Liver (tissue), 3 donors: ENCODE measurements at regions not wholly inside any gene's neighbourhood (a gene's known extent, or its start where the extent isn't known, plus 50 kb on each side); places are given as distances from the start of the nearest gene placed in this dataset.

Experiments used
- FOXA1 ChIP-seq: IDR thresholded peaks from 2 replicates; pipeline ENCODE4 v1.6.1; 2016; ENCODE audit warnings: antibody characterized with exemption
- HNF4G ChIP-seq: IDR thresholded peaks from 2 replicates; pipeline ENCODE4 v1.6.1; 2016; ENCODE audit warnings: antibody characterized with exemption
- JUND ChIP-seq, 2 donors: IDR thresholded peaks; 2 replicates each; pipeline ENCODE4 v1.6.1; 2016; ENCODE audit warnings: antibody characterized with exemption in 2 of 2
- RAD21 ChIP-seq, 2 donors: IDR thresholded peaks; 2 replicates each; pipeline ENCODE4 v1.6.1; 2016; ENCODE audit warnings: antibody characterized with exemption in 2 of 2, mild to moderate bottlenecking in 2 of 2
- SP1 ChIP-seq: IDR thresholded peaks from 2 replicates; pipeline ENCODE4 v1.6.1; 2018; ENCODE audit warnings: antibody characterized with exemption, mild to moderate bottlenecking
- TAF1 ChIP-seq: conservative IDR thresholded peaks from 2 replicates; pipeline ENCODE4 v1.6.1; 2016; ENCODE audit warnings: antibody characterized with exemption, mild to moderate bottlenecking
- YY1 ChIP-seq: IDR thresholded peaks from 2 replicates; pipeline ENCODE4 v1.6.1; 2016; ENCODE audit warnings: antibody characterized with exemption, mild to moderate bottlenecking
- TF ChIP-seq, protein P1 (sequence below): fragments of 150-350 bp; IDR thresholded peaks from 2 replicates; pipeline ENCODE4 v1.5.1; 2017; ENCODE audit warnings: improper control_type of control experiment, low read depth, low read length; ENCODE audit not compliant: missing input control
- TF ChIP-seq, protein P2 (sequence below): IDR thresholded peaks from 2 replicates; pipeline ENCODE4 v1.6.1; 2016; ENCODE audit warnings: antibody characterized with exemption
- TF ChIP-seq, protein P3 (sequence below): IDR thresholded peaks from 2 replicates; pipeline ENCODE4 v1.6.1; 2016; ENCODE audit warnings: antibody characterized with exemption
- TF ChIP-seq, protein P4 (sequence below): IDR thresholded peaks from 2 replicates; pipeline ENCODE4 v1.6.1; 2016; ENCODE audit warnings: antibody characterized with exemption, mild to moderate bottlenecking
- donor health status: healthy.
- donor health status: healthy.

DNA sequence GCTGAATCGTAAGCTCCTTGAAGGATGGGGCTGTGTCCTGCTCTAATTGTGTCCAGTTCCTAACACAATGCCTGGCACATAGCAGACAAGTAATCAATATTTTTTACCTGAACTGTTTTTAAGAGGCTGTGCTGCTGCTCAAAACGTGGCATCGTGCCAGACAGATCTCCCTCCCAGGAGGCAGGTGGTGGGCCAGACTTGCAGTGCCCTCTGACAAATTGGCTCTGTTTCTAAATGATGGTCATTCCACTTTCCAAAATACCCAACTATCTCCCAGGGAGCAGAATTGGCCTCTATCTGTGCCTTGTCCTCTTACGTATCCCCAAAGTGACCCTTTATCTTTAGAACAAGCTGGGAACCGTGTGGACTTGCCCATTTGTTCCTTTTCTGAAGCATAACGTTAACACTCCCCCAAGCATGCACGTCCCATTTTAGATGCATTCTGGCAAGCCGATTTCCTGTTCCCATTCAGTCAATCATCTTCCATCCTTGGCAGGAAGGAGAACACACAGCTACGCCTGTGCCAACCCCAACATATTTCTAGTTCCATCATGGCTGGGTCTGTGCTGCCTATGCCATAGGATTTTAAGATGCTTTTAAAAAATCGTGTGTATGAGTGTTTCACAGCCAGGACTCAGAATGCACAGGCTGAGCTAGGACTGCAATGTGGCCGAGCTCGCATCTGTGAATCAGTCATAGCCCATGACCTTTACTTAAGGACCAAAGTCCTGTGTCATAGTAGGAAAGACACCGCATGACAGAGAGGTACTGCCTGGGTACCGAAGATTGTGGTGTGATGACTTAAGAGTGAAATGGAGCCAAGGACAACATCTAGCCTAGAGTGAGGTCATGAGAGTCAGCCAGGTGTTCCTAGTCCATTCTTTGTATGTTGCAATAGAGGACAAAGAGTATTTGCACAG, 408.6 kb downstream of the PRDM2 start:
- TF ChIP-seq, protein P1, sequence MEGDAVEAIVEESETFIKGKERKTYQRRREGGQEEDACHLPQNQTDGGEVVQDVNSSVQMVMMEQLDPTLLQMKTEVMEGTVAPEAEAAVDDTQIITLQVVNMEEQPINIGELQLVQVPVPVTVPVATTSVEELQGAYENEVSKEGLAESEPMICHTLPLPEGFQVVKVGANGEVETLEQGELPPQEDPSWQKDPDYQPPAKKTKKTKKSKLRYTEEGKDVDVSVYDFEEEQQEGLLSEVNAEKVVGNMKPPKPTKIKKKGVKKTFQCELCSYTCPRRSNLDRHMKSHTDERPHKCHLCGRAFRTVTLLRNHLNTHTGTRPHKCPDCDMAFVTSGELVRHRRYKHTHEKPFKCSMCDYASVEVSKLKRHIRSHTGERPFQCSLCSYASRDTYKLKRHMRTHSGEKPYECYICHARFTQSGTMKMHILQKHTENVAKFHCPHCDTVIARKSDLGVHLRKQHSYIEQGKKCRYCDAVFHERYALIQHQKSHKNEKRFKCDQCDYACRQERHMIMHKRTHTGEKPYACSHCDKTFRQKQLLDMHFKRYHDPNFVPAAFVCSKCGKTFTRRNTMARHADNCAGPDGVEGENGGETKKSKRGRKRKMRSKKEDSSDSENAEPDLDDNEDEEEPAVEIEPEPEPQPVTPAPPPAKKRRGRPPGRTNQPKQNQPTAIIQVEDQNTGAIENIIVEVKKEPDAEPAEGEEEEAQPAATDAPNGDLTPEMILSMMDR: no peak
- TF ChIP-seq, protein P2, sequence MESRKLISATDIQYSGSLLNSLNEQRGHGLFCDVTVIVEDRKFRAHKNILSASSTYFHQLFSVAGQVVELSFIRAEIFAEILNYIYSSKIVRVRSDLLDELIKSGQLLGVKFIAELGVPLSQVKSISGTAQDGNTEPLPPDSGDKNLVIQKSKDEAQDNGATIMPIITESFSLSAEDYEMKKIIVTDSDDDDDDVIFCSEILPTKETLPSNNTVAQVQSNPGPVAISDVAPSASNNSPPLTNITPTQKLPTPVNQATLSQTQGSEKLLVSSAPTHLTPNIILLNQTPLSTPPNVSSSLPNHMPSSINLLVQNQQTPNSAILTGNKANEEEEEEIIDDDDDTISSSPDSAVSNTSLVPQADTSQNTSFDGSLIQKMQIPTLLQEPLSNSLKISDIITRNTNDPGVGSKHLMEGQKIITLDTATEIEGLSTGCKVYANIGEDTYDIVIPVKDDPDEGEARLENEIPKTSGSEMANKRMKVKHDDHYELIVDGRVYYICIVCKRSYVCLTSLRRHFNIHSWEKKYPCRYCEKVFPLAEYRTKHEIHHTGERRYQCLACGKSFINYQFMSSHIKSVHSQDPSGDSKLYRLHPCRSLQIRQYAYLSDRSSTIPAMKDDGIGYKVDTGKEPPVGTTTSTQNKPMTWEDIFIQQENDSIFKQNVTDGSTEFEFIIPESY: no peak
- TF ChIP-seq, protein P3, sequence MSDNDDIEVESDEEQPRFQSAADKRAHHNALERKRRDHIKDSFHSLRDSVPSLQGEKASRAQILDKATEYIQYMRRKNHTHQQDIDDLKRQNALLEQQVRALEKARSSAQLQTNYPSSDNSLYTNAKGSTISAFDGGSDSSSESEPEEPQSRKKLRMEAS: no peak
- TF ChIP-seq YY1: no peak
- TF ChIP-seq RAD21 (IDR thresholded peaks at IDR 0.05): no peak
- TF ChIP-seq JUND (IDR thresholded peaks at IDR 0.05): no peak
- TF ChIP-seq, protein P4, sequence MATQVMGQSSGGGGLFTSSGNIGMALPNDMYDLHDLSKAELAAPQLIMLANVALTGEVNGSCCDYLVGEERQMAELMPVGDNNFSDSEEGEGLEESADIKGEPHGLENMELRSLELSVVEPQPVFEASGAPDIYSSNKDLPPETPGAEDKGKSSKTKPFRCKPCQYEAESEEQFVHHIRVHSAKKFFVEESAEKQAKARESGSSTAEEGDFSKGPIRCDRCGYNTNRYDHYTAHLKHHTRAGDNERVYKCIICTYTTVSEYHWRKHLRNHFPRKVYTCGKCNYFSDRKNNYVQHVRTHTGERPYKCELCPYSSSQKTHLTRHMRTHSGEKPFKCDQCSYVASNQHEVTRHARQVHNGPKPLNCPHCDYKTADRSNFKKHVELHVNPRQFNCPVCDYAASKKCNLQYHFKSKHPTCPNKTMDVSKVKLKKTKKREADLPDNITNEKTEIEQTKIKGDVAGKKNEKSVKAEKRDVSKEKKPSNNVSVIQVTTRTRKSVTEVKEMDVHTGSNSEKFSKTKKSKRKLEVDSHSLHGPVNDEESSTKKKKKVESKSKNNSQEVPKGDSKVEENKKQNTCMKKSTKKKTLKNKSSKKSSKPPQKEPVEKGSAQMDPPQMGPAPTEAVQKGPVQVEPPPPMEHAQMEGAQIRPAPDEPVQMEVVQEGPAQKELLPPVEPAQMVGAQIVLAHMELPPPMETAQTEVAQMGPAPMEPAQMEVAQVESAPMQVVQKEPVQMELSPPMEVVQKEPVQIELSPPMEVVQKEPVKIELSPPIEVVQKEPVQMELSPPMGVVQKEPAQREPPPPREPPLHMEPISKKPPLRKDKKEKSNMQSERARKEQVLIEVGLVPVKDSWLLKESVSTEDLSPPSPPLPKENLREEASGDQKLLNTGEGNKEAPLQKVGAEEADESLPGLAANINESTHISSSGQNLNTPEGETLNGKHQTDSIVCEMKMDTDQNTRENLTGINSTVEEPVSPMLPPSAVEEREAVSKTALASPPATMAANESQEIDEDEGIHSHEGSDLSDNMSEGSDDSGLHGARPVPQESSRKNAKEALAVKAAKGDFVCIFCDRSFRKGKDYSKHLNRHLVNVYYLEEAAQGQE: no peak
- no peak for TF ChIP-seq TAF1
- no peak for TF ChIP-seq FOXA1
- no peak for TF ChIP-seq SP1
- TF ChIP-seq HNF4G: no peak
